ENCODE measurements at regions not wholly inside any gene's neighbourhood (a gene's known extent, or its start where the extent isn't known, plus 50 kb on each side); places are given as distances from the start of the nearest gene placed in this dataset.
"Not testable (repeated sequence)": the region's sequence is repeated elsewhere in the genome, so short reads cannot be mapped to it uniquely, and the experiment has no call there.

GRCh38 chr11:122193881-122194480 is 78.0 kb upstream of the BLID start:
- H3K4me1 ChIP-seq (ENCODE audit: control insufficient read depth, insufficient read depth, low read length): peaks cover 73% of the 10 kb centered on the region
- H3K9ac ChIP-seq (ENCODE audit: low read length): peak overlapping the region; percentile 65
- H3K4me3 ChIP-seq (ENCODE audit: low read length); H3K9me3 ChIP-seq (ENCODE audit: control insufficient read depth, low read length); H3K36me3 ChIP-seq (ENCODE audit: control insufficient read depth, insufficient read depth, low read length, severe bottlenecking); H3K27me3 ChIP-seq (replicated peaks; ENCODE audit: control insufficient read depth, insufficient read depth, low read length); DNase-seq (ENCODE audit: low read depth): not testable (repeated sequence)

- Histone ChIP-seq H3K9ac (ENCODE audit: low read length) (peak overlapping the region; percentile 65), H3K36me3 (ENCODE audit: control insufficient read depth, insufficient read depth, low read length, severe bottlenecking) (no peaks in the 10 kb centered on the region), H3K4me3 (ENCODE audit: low read length) (no peak overlapping the region), H3K9me3 (ENCODE audit: control insufficient read depth, low read length) (no peaks in the 10 kb centered on the region), H3K27me3 (replicated peaks; ENCODE audit: control insufficient read depth, insufficient read depth, low read length) (no peaks in the 10 kb centered on the region), H3K4me1 (ENCODE audit: control insufficient read depth, insufficient read depth, low read length) (peaks cover 76% of the 10 kb centered on the region)
- DNase-seq (ENCODE audit: low read depth): no peak
These were observed 77.4 kb upstream of the BLID start for GRCh38 chr11:122193457-122193856.

- peak overlapping the region; percentile 43 for H3K4me3 ChIP-seq (ENCODE audit: low read length)
- peaks cover 76% of the 10 kb centered on the region for H3K4me1 ChIP-seq (ENCODE audit: control insufficient read depth, insufficient read depth, low read length)
- H3K27me3 ChIP-seq (replicated peaks; ENCODE audit: control insufficient read depth, insufficient read depth, low read length): no peaks in the 10 kb centered on the region
- DNase-seq (ENCODE audit: low read depth): peak; percentile 71
- peak overlapping the region; percentile 65 for H3K9ac ChIP-seq (ENCODE audit: low read length)
- H3K36me3 ChIP-seq (ENCODE audit: control insufficient read depth, insufficient read depth, low read length, severe bottlenecking): no peaks in the 10 kb centered on the region
- no peaks in the 10 kb centered on the region for H3K9me3 ChIP-seq (ENCODE audit: control insufficient read depth, low read length)
These were observed 76.7 kb upstream of the BLID start for GRCh38 chr11:122192634-122193255.

- H3K9ac ChIP-seq (ENCODE audit: low read length): peak overlapping the region; percentile 57
- H3K27me3 ChIP-seq (replicated peaks; ENCODE audit: control insufficient read depth, insufficient read depth, low read length): no peaks in the 10 kb centered on the region
- DNase-seq (ENCODE audit: low read depth): no peak
- no peaks in the 10 kb centered on the region for H3K36me3 ChIP-seq (ENCODE audit: control insufficient read depth, insufficient read depth, low read length, severe bottlenecking)
- H3K9me3 ChIP-seq (ENCODE audit: control insufficient read depth, low read length): peaks cover 6% of the 10 kb centered on the region
- no peak overlapping the region for H3K4me3 ChIP-seq (ENCODE audit: low read length)
- H3K4me1 ChIP-seq (ENCODE audit: control insufficient read depth, insufficient read depth, low read length): peaks cover 65% of the 10 kb centered on the region
These were observed 74.8 kb upstream of the BLID start for GRCh38 chr11:122190768-122191167.

- peaks cover 7% of the 10 kb centered on the region for H3K36me3 ChIP-seq (ENCODE audit: control insufficient read depth, insufficient read depth, low read length, severe bottlenecking)
- peak overlapping the region; percentile 78 for H3K9ac ChIP-seq (ENCODE audit: low read length)
- H3K4me3 ChIP-seq (ENCODE audit: low read length): peak overlapping the region; percentile 53
- H3K9me3 ChIP-seq (ENCODE audit: control insufficient read depth, low read length): peaks cover 21% of the 10 kb centered on the region
- H3K27me3 ChIP-seq (replicated peaks; ENCODE audit: control insufficient read depth, insufficient read depth, low read length): no peaks in the 10 kb centered on the region
- DNase-seq (ENCODE audit: low read depth): peak; percentile 94
- H3K4me1 ChIP-seq (ENCODE audit: control insufficient read depth, insufficient read depth, low read length): peaks cover 65% of the 10 kb centered on the region
These were observed 73.2 kb upstream of the BLID start for GRCh38 chr11:122189229-122189628.

- Histone ChIP-seq H3K36me3 (ENCODE audit: control insufficient read depth, insufficient read depth, low read length, severe bottlenecking) (peaks cover 7% of the 10 kb centered on the region), H3K27me3 (replicated peaks; ENCODE audit: control insufficient read depth, insufficient read depth, low read length) (no peaks in the 10 kb centered on the region), H3K9me3 (ENCODE audit: control insufficient read depth, low read length) (peaks cover 26% of the 10 kb centered on the region), H3K4me3 (ENCODE audit: low read length) (no peak overlapping the region), H3K9ac (ENCODE audit: low read length) (peak overlapping the region; percentile 78), H3K4me1 (ENCODE audit: control insufficient read depth, insufficient read depth, low read length) (peaks cover 60% of the 10 kb centered on the region)
- DNase-seq (ENCODE audit: low read depth): no peak
These were observed 71.6 kb upstream of the BLID start for GRCh38 chr11:122187373-122188165.

- H3K27me3 ChIP-seq (replicated peaks; ENCODE audit: control insufficient read depth, insufficient read depth, low read length): no peaks in the 10 kb centered on the region
- DNase-seq (ENCODE audit: low read depth): peak; percentile 93
- H3K4me1 ChIP-seq (ENCODE audit: control insufficient read depth, insufficient read depth, low read length): peaks cover 54% of the 10 kb centered on the region
- peaks cover 26% of the 10 kb centered on the region for H3K9me3 ChIP-seq (ENCODE audit: control insufficient read depth, low read length)
- H3K9ac ChIP-seq (ENCODE audit: low read length): no peak overlapping the region
- peaks cover 10% of the 10 kb centered on the region for H3K36me3 ChIP-seq (ENCODE audit: control insufficient read depth, insufficient read depth, low read length, severe bottlenecking)
- H3K4me3 ChIP-seq (ENCODE audit: low read length): peak overlapping the region; percentile 51
These were observed 70.5 kb upstream of the BLID start for GRCh38 chr11:122186439-122187080.

- no peaks in the 10 kb centered on the region for H3K27me3 ChIP-seq (replicated peaks; ENCODE audit: control insufficient read depth, insufficient read depth, low read length)
- no peak overlapping the region for H3K9ac ChIP-seq (ENCODE audit: low read length)
- H3K9me3 ChIP-seq (ENCODE audit: control insufficient read depth, low read length): peaks cover 26% of the 10 kb centered on the region
- peaks cover 10% of the 10 kb centered on the region for H3K36me3 ChIP-seq (ENCODE audit: control insufficient read depth, insufficient read depth, low read length, severe bottlenecking)
- peaks cover 53% of the 10 kb centered on the region for H3K4me1 ChIP-seq (ENCODE audit: control insufficient read depth, insufficient read depth, low read length)
- no peak for DNase-seq (ENCODE audit: low read depth)
- H3K4me3 ChIP-seq (ENCODE audit: low read length): peak overlapping the region; percentile 16
These were observed 67.9 kb upstream of the BLID start for GRCh38 chr11:122183933-122184332.

- Histone ChIP-seq H3K36me3 (ENCODE audit: control insufficient read depth, insufficient read depth, low read length, severe bottlenecking) (peaks cover 10% of the 10 kb centered on the region), H3K9ac (ENCODE audit: low read length) (peak overlapping the region; percentile 17), H3K27me3 (replicated peaks; ENCODE audit: control insufficient read depth, insufficient read depth, low read length) (no peaks in the 10 kb centered on the region), H3K4me3 (ENCODE audit: low read length) (peak overlapping the region; percentile 13), H3K9me3 (ENCODE audit: control insufficient read depth, low read length) (peaks cover 26% of the 10 kb centered on the region), H3K4me1 (ENCODE audit: control insufficient read depth, insufficient read depth, low read length) (peaks cover 52% of the 10 kb centered on the region)
- no peak for DNase-seq (ENCODE audit: low read depth)
These were observed 65.9 kb upstream of the BLID start for GRCh38 chr11:122181893-122182292.

- H3K27me3 ChIP-seq (replicated peaks; ENCODE audit: control insufficient read depth, insufficient read depth, low read length): no peaks in the 10 kb centered on the region
- no peak for DNase-seq (ENCODE audit: low read depth)
- H3K9ac ChIP-seq (ENCODE audit: low read length): peak overlapping the region; percentile 75
- H3K4me3 ChIP-seq (ENCODE audit: low read length): no peak overlapping the region
- H3K9me3 ChIP-seq (ENCODE audit: control insufficient read depth, low read length): peaks cover 26% of the 10 kb centered on the region
- peaks cover 12% of the 10 kb centered on the region for H3K36me3 ChIP-seq (ENCODE audit: control insufficient read depth, insufficient read depth, low read length, severe bottlenecking)
- peaks cover 51% of the 10 kb centered on the region for H3K4me1 ChIP-seq (ENCODE audit: control insufficient read depth, insufficient read depth, low read length)
These were observed 65.4 kb upstream of the BLID start for GRCh38 chr11:122181372-122181771.

Measured in adipocyte (in vitro differentiated cells).